ENCODE measurements at regions not wholly inside any gene's neighbourhood (a gene's known extent, or its start where the extent isn't known, plus 50 kb on each side); places are given as distances from the start of the nearest gene placed in this dataset.

DNA sequence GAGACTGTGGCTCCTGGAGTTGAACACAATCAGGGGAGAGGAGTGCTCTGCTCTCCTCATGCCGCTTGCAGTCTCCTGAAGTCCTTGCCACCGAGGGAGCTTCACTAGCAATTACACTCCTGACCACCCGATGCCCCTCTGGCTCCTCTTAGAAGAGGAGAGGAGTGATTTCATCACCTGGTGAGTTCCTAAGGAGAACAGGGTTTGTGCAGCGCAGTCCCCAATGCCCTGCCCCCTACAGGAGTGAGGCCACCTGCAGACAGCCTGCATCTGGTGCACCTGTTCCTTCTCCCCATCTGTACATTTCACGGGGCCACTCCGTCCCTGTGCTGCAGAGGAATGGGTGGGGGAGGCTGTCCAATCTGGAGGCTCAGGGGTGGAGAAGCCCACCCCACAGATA, 267.2 kb downstream of the HRH4 start:
- no peak overlapping the region for H3K4me3 ChIP-seq (ENCODE audit: low read length in 2 of 2)
- H3K9me3 ChIP-seq (ENCODE audit: control insufficient read depth in 2 of 2, insufficient read depth in 1 of 2, low read length in 1 of 2), result no peaks in the 10 kb centered on the region
- H3K36me3 ChIP-seq (ENCODE audit: control insufficient read depth in 2 of 2, insufficient read depth in 2 of 2, low read length in 1 of 2), result no peaks in the 10 kb centered on the region
- H3K27me3 ChIP-seq (ENCODE audit: control insufficient read depth in 2 of 2, insufficient read depth in 1 of 2, low read length in 1 of 2), result no peaks in the 10 kb centered on the region
- no peak overlapping the region for H3K27ac ChIP-seq (ENCODE audit: low read depth in 1 of 2, low read length in 1 of 2)
- DNase-seq (ENCODE audit: low read depth in 6 of 9, low spot score in 9 of 9), result no peak
- 68% methylated on average over 6 of the region's 6 CpGs for WGBS
- H3K4me1 ChIP-seq (ENCODE audit: control insufficient read depth in 2 of 2, insufficient read depth in 2 of 2, low read length in 2 of 2), result no peaks in the 10 kb centered on the region

DNA sequence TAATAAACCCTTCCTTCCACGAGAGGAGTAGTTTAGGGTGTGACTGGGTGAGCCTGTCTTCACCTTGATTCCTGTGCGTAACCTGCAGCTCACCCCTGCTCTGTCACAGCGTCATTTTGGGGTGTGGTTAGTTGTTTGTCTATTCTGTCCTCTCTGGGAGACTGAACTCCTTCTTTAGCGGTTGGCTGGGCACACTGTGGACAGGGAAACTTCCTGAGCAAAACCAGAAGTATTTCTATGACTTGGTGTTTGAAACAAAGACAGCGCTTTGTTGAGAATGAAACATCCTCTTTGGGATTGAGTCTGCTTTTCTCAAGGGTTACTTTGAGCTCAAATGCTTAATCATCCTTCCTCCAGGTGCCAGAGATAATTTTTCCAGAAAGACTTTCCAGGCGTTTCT, 270.7 kb downstream of the HRH4 start:
- no peak for DNase-seq (ENCODE audit: low read depth in 6 of 9, low spot score in 9 of 9)
- Histone ChIP-seq H3K27ac (ENCODE audit: low read depth in 1 of 2, low read length in 1 of 2) (no peak overlapping the region), H3K4me3 (ENCODE audit: low read length in 2 of 2) (no peak overlapping the region), H3K27me3 (ENCODE audit: control insufficient read depth in 2 of 2, insufficient read depth in 1 of 2, low read length in 1 of 2) (no peaks in the 10 kb centered on the region), H3K4me1 (ENCODE audit: control insufficient read depth in 2 of 2, insufficient read depth in 2 of 2, low read length in 2 of 2) (no peaks in the 10 kb centered on the region), H3K9me3 (ENCODE audit: control insufficient read depth in 2 of 2, insufficient read depth in 1 of 2, low read length in 1 of 2) (no peaks in the 10 kb centered on the region), H3K36me3 (ENCODE audit: control insufficient read depth in 2 of 2, insufficient read depth in 2 of 2, low read length in 1 of 2) (no peaks in the 10 kb centered on the region)
- 53% methylated on average over 6 of the region's 6 CpGs for WGBS

DNA sequence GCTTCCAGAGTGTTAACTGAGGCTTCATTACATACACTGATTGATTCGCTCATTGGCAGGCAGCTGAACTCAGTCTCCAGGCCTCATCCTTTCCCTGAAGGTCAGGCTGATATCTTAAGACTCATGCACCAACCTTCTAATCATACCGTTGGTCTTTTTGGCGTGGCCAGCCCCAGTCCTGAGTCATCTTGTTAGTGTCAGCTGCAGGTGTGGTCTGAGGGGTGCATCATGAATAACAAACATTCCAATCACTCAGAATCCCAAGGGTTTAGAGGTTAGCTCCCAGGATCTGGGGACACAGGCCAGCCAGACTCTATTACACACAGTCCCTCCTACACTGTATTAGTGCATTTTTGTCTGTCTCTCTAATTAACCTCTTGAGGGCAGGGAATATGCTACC, 271.5 kb downstream of the HRH4 start:
- 92% methylated on average over 3 of the region's 3 CpGs for WGBS
- Histone ChIP-seq H3K27ac (ENCODE audit: low read depth in 1 of 2, low read length in 1 of 2) (no peak overlapping the region), H3K36me3 (ENCODE audit: control insufficient read depth in 2 of 2, insufficient read depth in 2 of 2, low read length in 1 of 2) (no peaks in the 10 kb centered on the region), H3K9me3 (ENCODE audit: control insufficient read depth in 2 of 2, insufficient read depth in 1 of 2, low read length in 1 of 2) (no peaks in the 10 kb centered on the region), H3K4me3 (ENCODE audit: low read length in 2 of 2) (no peak overlapping the region), H3K4me1 (ENCODE audit: control insufficient read depth in 2 of 2, insufficient read depth in 2 of 2, low read length in 2 of 2) (no peaks in the 10 kb centered on the region), H3K27me3 (ENCODE audit: control insufficient read depth in 2 of 2, insufficient read depth in 1 of 2, low read length in 1 of 2) (no peaks in the 10 kb centered on the region)
- DNase-seq (ENCODE audit: low read depth in 6 of 9, low spot score in 9 of 9), result no peak

DNA sequence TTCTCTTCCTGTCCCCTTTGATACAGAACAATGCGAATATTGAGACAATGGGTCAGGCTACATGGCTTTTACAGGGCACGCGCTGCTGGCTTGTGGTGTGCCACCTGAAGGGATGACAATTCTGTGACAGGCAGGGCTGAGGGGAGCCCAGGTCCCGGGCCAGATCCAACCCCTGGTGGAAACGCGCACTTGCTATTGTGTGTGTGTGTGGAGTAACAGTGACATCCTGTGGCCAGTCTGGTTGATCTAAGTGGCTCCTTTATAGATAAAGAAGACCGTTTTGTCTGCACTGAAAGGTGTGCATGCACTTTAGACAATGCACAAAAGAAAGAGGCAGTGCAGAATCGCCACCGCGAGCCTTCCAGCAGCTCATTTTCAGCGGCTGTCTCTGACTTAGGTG, 273.6 kb downstream of the HRH4 start:
- Histone ChIP-seq H3K4me1 (ENCODE audit: control insufficient read depth in 2 of 2, insufficient read depth in 2 of 2, low read length in 2 of 2) (peaks cover 0 to 3% of the 10 kb centered on the region in 2 donors), H3K4me3 (ENCODE audit: low read length in 2 of 2) (no peak overlapping the region), H3K27ac (ENCODE audit: low read depth in 1 of 2, low read length in 1 of 2) (no peak overlapping the region), H3K27me3 (ENCODE audit: control insufficient read depth in 2 of 2, insufficient read depth in 1 of 2, low read length in 1 of 2) (no peaks in the 10 kb centered on the region), H3K36me3 (ENCODE audit: control insufficient read depth in 2 of 2, insufficient read depth in 2 of 2, low read length in 1 of 2) (no peaks in the 10 kb centered on the region), H3K9me3 (ENCODE audit: control insufficient read depth in 2 of 2, insufficient read depth in 1 of 2, low read length in 1 of 2) (no peaks in the 10 kb centered on the region)
- peak in 2 of 9 donors; percentile 6 to 23 for DNase-seq (ENCODE audit: low read depth in 6 of 9, low spot score in 9 of 9)
- 90% methylated on average over 11 of the region's 11 CpGs for WGBS

DNA sequence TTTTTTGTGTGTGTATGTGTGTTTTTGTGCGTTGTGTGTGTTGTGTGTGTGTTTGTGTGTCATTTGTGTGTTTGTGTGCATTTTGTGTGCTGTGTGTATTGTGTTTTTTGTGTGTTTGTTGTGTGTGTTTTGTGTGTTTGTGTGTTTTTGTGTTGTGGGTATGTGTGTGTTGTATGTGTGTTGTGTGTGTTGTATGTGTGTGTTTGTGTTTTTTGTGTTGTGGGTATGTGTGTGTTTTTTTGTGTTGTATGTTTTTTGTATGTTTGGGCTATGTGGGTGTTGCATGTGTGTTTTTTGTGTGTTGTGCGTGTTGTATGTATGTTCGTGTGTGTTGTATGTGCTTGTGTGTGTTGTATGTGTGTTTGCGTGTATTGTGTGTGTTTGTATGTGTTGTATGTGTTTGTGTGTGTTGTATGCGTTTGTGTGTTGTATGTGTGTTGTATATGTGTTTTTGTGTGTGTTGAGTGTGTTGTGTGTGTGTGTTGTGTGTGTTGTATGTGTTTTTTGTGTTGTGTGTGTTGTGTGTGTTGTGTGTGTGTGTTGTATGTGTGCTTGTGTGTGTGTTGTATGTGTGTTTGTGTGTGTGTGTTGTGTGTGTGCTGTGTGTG, 275.3 kb downstream of the HRH4 start:
- H3K27me3 ChIP-seq (ENCODE audit: control insufficient read depth in 2 of 2, insufficient read depth in 1 of 2, low read length in 1 of 2), result no peaks in the 10 kb centered on the region
- peaks cover 0 to 3% of the 10 kb centered on the region in 2 donors for H3K4me1 ChIP-seq (ENCODE audit: control insufficient read depth in 2 of 2, insufficient read depth in 2 of 2, low read length in 2 of 2)
- H3K36me3 ChIP-seq (ENCODE audit: control insufficient read depth in 2 of 2, insufficient read depth in 2 of 2, low read length in 1 of 2), result no peaks in the 10 kb centered on the region
- H3K4me3 ChIP-seq (ENCODE audit: low read length in 2 of 2), result no peak overlapping the region
- H3K9me3 ChIP-seq (ENCODE audit: control insufficient read depth in 2 of 2, insufficient read depth in 1 of 2, low read length in 1 of 2), result no peaks in the 10 kb centered on the region
- no peak overlapping the region for H3K27ac ChIP-seq (ENCODE audit: low read depth in 1 of 2, low read length in 1 of 2)
- WGBS, result 98% methylated on average over 5 of the region's 5 CpGs
- peak in 1 of 9 donors; percentile 12 for DNase-seq (ENCODE audit: low read depth in 6 of 9, low spot score in 9 of 9)

DNA sequence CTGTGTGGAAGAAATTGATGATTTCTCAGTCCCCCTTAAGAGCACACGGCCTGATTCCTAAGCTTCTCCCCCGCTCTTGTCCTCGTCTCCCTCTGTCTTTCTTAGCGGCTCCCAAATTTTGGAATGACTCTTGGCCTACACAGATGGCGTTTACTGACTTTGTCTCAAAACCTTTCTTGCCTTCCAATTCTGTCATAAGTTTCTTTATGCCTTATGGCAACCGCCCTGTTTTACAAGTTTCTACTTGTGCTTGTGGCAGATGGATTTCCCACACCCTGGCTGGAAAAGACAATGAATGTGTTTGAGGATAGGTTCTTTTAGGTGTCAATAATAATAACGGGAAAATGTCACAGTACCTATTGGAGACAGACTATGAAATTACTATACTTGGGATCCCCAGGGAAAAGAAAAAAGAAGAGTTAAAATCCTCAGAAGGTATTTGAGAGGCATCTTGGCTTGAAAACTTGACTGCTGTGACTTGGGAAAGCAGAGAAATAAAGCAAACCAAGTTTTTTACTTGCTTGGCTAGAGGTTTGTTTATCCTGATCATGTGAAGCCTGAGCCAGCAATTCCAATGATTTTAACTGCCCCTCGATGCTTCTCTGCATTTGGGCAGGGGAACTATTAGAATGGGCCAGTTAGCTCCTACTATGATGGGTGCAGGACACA, 276.4 kb downstream of the HRH4 start:
- 95% methylated on average over 8 of the region's 8 CpGs for WGBS
- Histone ChIP-seq H3K36me3 (ENCODE audit: control insufficient read depth in 2 of 2, insufficient read depth in 2 of 2, low read length in 1 of 2) (no peaks in the 10 kb centered on the region), H3K27me3 (ENCODE audit: control insufficient read depth in 2 of 2, insufficient read depth in 1 of 2, low read length in 1 of 2) (no peaks in the 10 kb centered on the region), H3K4me3 (ENCODE audit: low read length in 2 of 2) (no peak overlapping the region), H3K27ac (ENCODE audit: low read depth in 1 of 2, low read length in 1 of 2) (no peak overlapping the region), H3K4me1 (ENCODE audit: control insufficient read depth in 2 of 2, insufficient read depth in 2 of 2, low read length in 2 of 2) (peaks cover 0 to 3% of the 10 kb centered on the region in 2 donors), H3K9me3 (ENCODE audit: control insufficient read depth in 2 of 2, insufficient read depth in 1 of 2, low read length in 1 of 2) (no peaks in the 10 kb centered on the region)
- DNase-seq (ENCODE audit: low read depth in 6 of 9, low spot score in 9 of 9), result no peak

DNA sequence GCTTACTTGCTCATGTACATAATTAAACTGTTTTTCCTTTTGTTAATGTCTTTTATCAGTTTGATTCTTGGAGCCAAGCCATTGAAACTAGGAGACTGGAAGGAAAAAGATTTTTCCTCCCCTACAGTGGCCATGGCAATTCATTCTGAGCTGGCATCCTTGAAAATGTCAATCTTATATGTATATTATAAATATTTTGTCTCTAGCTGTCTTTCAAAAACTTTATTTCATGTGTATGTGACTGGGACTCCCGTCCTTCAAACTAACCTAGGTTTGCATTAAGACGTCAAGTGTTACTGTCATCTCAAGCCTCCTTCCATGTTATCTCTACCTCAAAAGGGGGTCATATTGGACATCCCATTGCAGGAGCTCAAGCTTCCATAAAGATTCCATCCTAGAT, 280.4 kb downstream of the HRH4 start:
- no peaks in the 10 kb centered on the region for H3K9me3 ChIP-seq (ENCODE audit: control insufficient read depth in 2 of 2, insufficient read depth in 1 of 2, low read length in 1 of 2)
- 97% methylated on average over 2 of the region's 2 CpGs for WGBS
- no peaks in the 10 kb centered on the region for H3K27me3 ChIP-seq (ENCODE audit: control insufficient read depth in 2 of 2, insufficient read depth in 1 of 2, low read length in 1 of 2)
- H3K4me3 ChIP-seq (ENCODE audit: low read length in 2 of 2), result no peak overlapping the region
- DNase-seq (ENCODE audit: low read depth in 6 of 9, low spot score in 9 of 9), result no peak
- H3K4me1 ChIP-seq (ENCODE audit: control insufficient read depth in 2 of 2, insufficient read depth in 2 of 2, low read length in 2 of 2), result peaks cover 0 to 3% of the 10 kb centered on the region in 2 donors
- no peaks in the 10 kb centered on the region for H3K36me3 ChIP-seq (ENCODE audit: control insufficient read depth in 2 of 2, insufficient read depth in 2 of 2, low read length in 1 of 2)
- H3K27ac ChIP-seq (ENCODE audit: low read depth in 1 of 2, low read length in 1 of 2), result no peak overlapping the region

DNA sequence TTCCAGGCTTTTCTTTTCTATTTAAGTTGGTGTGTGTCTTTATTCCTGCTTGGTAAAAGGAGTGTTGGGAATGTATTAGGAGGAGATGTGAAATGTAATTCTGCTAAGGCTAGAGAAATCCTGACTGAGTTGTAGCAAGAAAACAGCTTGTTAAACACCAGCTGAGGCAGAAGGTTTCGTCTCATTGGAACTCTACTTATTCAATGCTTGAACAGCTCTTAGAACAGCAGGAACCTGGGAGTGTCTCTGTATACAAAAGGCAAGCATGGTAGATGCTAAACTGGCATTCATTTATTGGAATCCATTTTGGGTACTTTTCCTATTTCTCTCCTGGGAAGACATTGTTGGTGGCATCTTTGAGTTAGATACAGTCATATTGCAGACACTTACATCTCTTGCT, 280.9 kb downstream of the HRH4 start:
- no peak for DNase-seq (ENCODE audit: low read depth in 6 of 9, low spot score in 9 of 9)
- Histone ChIP-seq H3K9me3 (ENCODE audit: control insufficient read depth in 2 of 2, insufficient read depth in 1 of 2, low read length in 1 of 2) (no peaks in the 10 kb centered on the region), H3K27ac (ENCODE audit: low read depth in 1 of 2, low read length in 1 of 2) (no peak overlapping the region), H3K4me3 (ENCODE audit: low read length in 2 of 2) (no peak overlapping the region), H3K36me3 (ENCODE audit: control insufficient read depth in 2 of 2, insufficient read depth in 2 of 2, low read length in 1 of 2) (no peaks in the 10 kb centered on the region), H3K27me3 (ENCODE audit: control insufficient read depth in 2 of 2, insufficient read depth in 1 of 2, low read length in 1 of 2) (no peaks in the 10 kb centered on the region), H3K4me1 (ENCODE audit: control insufficient read depth in 2 of 2, insufficient read depth in 2 of 2, low read length in 2 of 2) (peaks cover 0 to 3% of the 10 kb centered on the region in 2 donors)
- WGBS, result 91% methylated on average over 1 of the region's 1 CpG

DNA sequence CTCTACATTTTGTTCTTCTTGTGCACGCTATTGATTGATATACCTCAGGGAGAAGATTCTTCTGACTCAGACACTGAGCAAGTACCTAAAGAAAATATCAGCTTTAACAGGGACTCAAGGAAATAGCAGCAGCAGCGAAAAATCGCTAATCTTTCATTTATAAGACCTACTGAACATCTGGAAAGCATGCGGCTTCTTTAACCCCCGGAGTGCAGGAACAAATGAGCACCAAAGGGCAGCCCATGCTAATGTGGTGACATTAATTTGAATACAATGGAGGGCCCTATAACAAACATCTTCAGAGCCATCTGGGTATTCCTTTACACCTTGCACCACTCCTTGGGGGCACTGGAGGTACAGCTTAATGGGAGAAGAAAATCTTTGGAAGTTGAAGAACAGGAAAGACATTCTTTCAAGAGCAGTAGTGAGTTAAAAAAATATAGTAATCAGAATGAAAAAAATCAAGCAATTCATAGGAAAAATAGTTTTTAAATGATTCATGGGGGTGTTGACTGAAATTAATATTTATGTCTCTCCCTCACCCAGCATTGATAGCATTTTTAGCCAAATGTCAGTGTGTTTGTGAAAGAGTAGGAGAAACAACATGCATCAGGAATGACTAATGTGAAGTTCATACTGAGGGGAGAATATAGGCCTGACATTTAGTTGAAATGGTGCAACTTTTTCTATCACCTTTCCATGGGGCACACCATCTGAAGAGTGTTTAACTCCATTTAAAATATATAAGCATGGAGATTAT, 281.7 kb downstream of the HRH4 start:
- Histone ChIP-seq H3K36me3 (ENCODE audit: control insufficient read depth in 2 of 2, insufficient read depth in 2 of 2, low read length in 1 of 2) (no peaks in the 10 kb centered on the region), H3K27me3 (ENCODE audit: control insufficient read depth in 2 of 2, insufficient read depth in 1 of 2, low read length in 1 of 2) (no peaks in the 10 kb centered on the region), H3K4me1 (ENCODE audit: control insufficient read depth in 2 of 2, insufficient read depth in 2 of 2, low read length in 2 of 2) (peaks cover 0 to 1% of the 10 kb centered on the region in 2 donors), H3K4me3 (ENCODE audit: low read length in 2 of 2) (no peak overlapping the region), H3K9me3 (ENCODE audit: control insufficient read depth in 2 of 2, insufficient read depth in 1 of 2, low read length in 1 of 2) (no peaks in the 10 kb centered on the region), H3K27ac (ENCODE audit: low read depth in 1 of 2, low read length in 1 of 2) (no peak overlapping the region)
- DNase-seq (ENCODE audit: low read depth in 6 of 9, low spot score in 9 of 9), result no peak
- WGBS, result 84% methylated on average over 5 of the region's 5 CpGs
